CD4-positive, alpha-beta T cell (primary cell): ENCODE measurements at regions not wholly inside any gene's neighbourhood (a gene's known extent, or its start where the extent isn't known, plus 50 kb on each side); places are given as distances from the start of the nearest gene placed in this dataset.
A peak's percentile ranks its signal among the peaks of the same experiment; 100 is the strongest.

Source experiments
- ATAC-seq: fragments of 200-7000 bp; cut with Tn5 transposase; one replicate; pipeline ENCODE4 v1.10.0; 2022; ENCODE audit warnings: mild to moderate bottlenecking; ENCODE audit not compliant: poor library complexity
- CTCF ChIA-PET: fragments of 350-600 bp; sonication (Branson Sonifier 250); formaldehyde crosslinking; loops from one replicate; lab custom pipeline; 2021; ENCODE audit warnings: antibody characterized with exemption, inconsistent platforms; lab: Charles Lee
- POLR2A ChIA-PET: fragments of 350-600 bp; sonication (Branson Sonifier 250); formaldehyde crosslinking; loops from one replicate; lab custom pipeline; 2021; ENCODE audit warnings: antibody characterized with exemption, inconsistent platforms; lab: Charles Lee
- DNase-seq, 14 experiments: peaks; one replicate each; pipeline ENCODE4 v3.0.0-alpha.2; 2013 to 2020; ENCODE audit warnings: mixed read lengths in 2 of 14
- H3K27ac ChIP-seq, 2 donors: one replicate each; pipeline versions ENCODE4 v1.5.1 to v1.7.0; 2013; ENCODE audit warnings: low read length in 2 of 2, low read depth in 1 of 2, mild to moderate bottlenecking in 1 of 2
- H3K27me3 ChIP-seq, 2 experiments: 1 replicate in 1 of 2; 2 replicates in 1 of 2; pipeline versions ENCODE4 v1.6.1 to v1.7.0; 2013; ENCODE audit warnings: low read length in 2 of 2, control low read depth in 1 of 2, mild to moderate bottlenecking in 1 of 2, moderate library complexity in 1 of 2; ENCODE audit not compliant: insufficient read depth in 2 of 2, control insufficient read depth in 1 of 2
- H3K36me3 ChIP-seq: one replicate; pipeline ENCODE4 v1.6.1; 2013; ENCODE audit warnings: low read length, control low read depth; ENCODE audit not compliant: insufficient read depth
- H3K4me1 ChIP-seq: one replicate; pipeline ENCODE4 v1.6.1; 2013; ENCODE audit warnings: low read length, control low read depth; ENCODE audit not compliant: insufficient read depth
- H3K4me3 ChIP-seq: one replicate; pipeline ENCODE4 v1.5.1; 2013; ENCODE audit warnings: mild to moderate bottlenecking, low read length, moderate library complexity
- H3K9me3 ChIP-seq, 2 experiments: 1 replicate in 1 of 2; 2 replicates in 1 of 2; pipeline versions ENCODE4 v1.6.1 to v1.7.0; 2013; ENCODE audit warnings: low read length in 2 of 2, mild to moderate bottlenecking in 2 of 2, control low read depth in 1 of 2, moderate library complexity in 1 of 2; ENCODE audit not compliant: control insufficient read depth in 1 of 2, insufficient read depth in 1 of 2
- H3K27ac Mint-ChIP-seq: one replicate; pipeline ENCODE4 v1.8.0; 2020; ENCODE audit warnings: mixed read lengths
- H3K27me3 Mint-ChIP-seq: one replicate; pipeline ENCODE4 v1.8.0; 2021; ENCODE audit warnings: mixed read lengths
- H3K36me3 Mint-ChIP-seq: one replicate; pipeline ENCODE4 v1.8.0; 2021; ENCODE audit warnings: low read depth, mixed read lengths
- H3K4me1 Mint-ChIP-seq: one replicate; pipeline ENCODE4 v1.8.0; 2021; ENCODE audit warnings: low read depth, mixed read lengths
- H3K4me3 Mint-ChIP-seq: one replicate; pipeline ENCODE4 v1.8.0; 2020; ENCODE audit warnings: mild to moderate bottlenecking, mixed read lengths
- H3K9me3 Mint-ChIP-seq: one replicate; pipeline ENCODE4 v1.8.0; 2020; ENCODE audit warnings: mixed read lengths
- intact Hi-C, 2 experiments: fragments of 100-400 bp; cut with DNase I in 1 of 2; cut with micrococcal nuclease in 1 of 2; formaldehyde crosslinking; loops; one replicate each; pipeline versions ENCODE4 v1.15.1 to v1.9.0; 2023 to 2025; cut with DNase I, micrococcal nuclease
- TF ChIP-seq, protein P1 (sequence below): fragments of 200-600 bp; IDR thresholded peaks from one replicate; pipeline ENCODE4 v1.8.0; 2022; ENCODE audit warnings: antibody characterized with exemption, mild to moderate bottlenecking

DNA sequence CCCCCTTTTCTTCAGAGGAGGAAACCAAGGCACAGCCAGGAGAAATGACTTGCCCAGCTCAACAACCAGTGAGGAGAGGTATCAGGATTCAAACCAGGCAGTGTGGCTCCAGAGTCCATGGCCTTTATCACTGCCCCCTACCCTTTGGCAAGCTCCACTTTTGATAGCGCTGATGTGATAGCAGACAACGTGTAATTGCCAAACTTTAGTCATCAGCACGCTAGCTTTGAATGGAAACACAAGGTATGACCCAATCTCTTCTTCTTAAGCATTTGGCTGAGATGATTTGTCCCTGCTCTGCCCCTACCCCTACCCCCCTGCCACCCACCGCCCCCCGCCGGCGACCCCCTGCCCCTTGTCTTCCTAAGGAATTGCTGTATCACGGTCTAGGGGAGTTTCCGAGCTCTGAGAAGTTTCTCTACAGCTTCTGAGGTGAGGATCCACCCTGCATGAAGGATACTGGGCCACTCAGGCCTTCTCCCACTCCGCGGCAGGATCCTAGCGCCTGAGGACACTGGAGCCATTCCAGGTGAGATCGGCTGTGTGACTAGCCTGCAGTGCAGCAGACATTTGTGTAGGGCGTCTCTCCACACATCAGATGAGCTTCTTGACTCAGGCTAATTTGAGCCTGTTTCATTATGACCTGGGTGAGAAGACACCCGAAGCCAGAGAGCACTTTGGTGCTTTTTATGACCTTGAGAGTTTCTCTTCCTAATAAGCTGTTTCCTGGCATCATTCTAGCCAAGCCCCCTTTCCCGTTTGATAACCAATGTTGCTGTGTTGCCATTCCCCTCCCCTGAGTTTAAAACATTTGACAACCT is 75.1 kb upstream of the MAP4K4 start:
- TF ChIP-seq, protein P1, sequence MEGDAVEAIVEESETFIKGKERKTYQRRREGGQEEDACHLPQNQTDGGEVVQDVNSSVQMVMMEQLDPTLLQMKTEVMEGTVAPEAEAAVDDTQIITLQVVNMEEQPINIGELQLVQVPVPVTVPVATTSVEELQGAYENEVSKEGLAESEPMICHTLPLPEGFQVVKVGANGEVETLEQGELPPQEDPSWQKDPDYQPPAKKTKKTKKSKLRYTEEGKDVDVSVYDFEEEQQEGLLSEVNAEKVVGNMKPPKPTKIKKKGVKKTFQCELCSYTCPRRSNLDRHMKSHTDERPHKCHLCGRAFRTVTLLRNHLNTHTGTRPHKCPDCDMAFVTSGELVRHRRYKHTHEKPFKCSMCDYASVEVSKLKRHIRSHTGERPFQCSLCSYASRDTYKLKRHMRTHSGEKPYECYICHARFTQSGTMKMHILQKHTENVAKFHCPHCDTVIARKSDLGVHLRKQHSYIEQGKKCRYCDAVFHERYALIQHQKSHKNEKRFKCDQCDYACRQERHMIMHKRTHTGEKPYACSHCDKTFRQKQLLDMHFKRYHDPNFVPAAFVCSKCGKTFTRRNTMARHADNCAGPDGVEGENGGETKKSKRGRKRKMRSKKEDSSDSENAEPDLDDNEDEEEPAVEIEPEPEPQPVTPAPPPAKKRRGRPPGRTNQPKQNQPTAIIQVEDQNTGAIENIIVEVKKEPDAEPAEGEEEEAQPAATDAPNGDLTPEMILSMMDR = no peak
- Histone ChIP-seq H3K27ac (no peak overlapping the region), H3K27me3 (no peaks in the 10 kb centered on the region), H3K4me3 (no peak overlapping the region), H3K4me1 (peaks cover 21% of the 10 kb centered on the region), H3K9me3 (peaks cover 0 to under 1% of the 10 kb centered on the region in 2 experiments), H3K36me3 (no peaks in the 10 kb centered on the region)
- no peaks in the 10 kb centered on the region for H3K27me3 Mint-ChIP-seq
- ATAC-seq = no peak
- H3K36me3 Mint-ChIP-seq = no peaks in the 10 kb centered on the region
- peaks cover 42% of the 10 kb centered on the region for H3K4me1 Mint-ChIP-seq
- H3K27ac Mint-ChIP-seq = peak overlapping the region; percentile 61
- no peaks in the 10 kb centered on the region for H3K9me3 Mint-ChIP-seq
- peak overlapping the region; percentile 1 for H3K4me3 Mint-ChIP-seq
- CTCF ChIA-PET = no interaction called here
- POLR2A ChIA-PET = no interaction called here
- intact Hi-C loops = no loop called here
- peak in 1 of 14 experiments; percentile 8 for DNase-seq

DNA sequence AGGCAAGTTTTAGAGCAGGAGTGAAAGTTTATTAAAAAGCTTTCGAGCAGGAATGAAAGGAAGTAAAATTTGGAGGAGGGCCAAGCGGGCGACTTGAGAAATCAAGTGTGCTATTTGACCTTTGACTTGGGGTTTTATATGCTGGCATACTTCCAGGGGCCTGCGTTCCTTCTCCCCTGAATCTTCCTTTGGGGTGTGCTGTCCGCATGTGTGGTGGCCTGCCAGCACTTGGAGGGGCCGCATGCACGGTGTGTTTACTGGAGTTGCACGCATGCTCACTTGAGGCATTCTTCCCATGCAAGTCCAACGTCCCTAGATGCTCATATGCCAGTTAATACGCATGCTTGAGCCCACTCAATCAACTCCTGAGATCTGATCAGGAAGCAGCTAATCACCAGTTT is 78.3 kb upstream of the MAP4K4 start:
- intact Hi-C loops = no loop called here
- DNase-seq (peak in 2 of 14 experiments; percentile 16 to 33), ATAC-seq (no peak)
- TF ChIP-seq, protein P1 = no peak
- Mint-ChIP-seq H3K27me3 (no peaks in the 10 kb centered on the region), H3K36me3 (no peaks in the 10 kb centered on the region), H3K27ac (no peak overlapping the region), H3K4me3 (no peak overlapping the region), H3K9me3 (no peaks in the 10 kb centered on the region), H3K4me1 (peaks cover 42% of the 10 kb centered on the region)
- peaks cover 21% of the 10 kb centered on the region for H3K4me1 ChIP-seq
- no peaks in the 10 kb centered on the region for H3K9me3 ChIP-seq
- H3K27me3 ChIP-seq = no peaks in the 10 kb centered on the region
- POLR2A ChIA-PET = no interaction called here
- no peak overlapping the region for H3K4me3 ChIP-seq
- no peaks in the 10 kb centered on the region for H3K36me3 ChIP-seq
- H3K27ac ChIP-seq = no peak overlapping the region
- CTCF ChIA-PET = interaction anchor here (1.1 kb wide), 1 partner anchor 15 kb away, joined by 3 read pairs; no protein-coding TSS in a partner anchor

DNA sequence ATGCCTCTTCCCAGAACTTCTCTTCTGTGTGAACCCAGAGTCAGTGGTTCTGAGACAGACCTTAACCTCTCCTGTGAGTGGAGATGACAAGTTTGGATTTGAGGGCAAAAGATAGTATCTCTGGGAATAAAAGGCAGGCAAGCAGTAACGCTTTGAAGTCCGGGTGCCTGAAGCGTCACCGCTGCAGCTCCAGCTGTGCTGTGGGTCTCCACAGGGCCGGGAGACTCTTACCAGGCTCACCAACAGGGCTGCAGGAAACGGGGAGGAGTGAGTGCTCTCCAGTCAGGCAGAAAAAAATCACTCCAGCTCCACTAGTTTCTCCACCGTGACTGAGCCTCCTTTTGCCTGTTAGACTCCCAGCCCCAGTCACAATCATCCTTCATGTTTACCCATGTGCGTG is 79.7 kb upstream of the MAP4K4 start:
- Mint-ChIP-seq H3K36me3 (no peaks in the 10 kb centered on the region), H3K4me1 (peaks cover 29% of the 10 kb centered on the region)
- CTCF ChIA-PET = no interaction called here

More for the DNA sequence above, 79.7 kb upstream of the MAP4K4 start:
- DNase-seq = no peak
- no peaks in the 10 kb centered on the region for H3K27me3 ChIP-seq
- H3K4me1 ChIP-seq = peaks cover 14% of the 10 kb centered on the region
- no peaks in the 10 kb centered on the region for H3K36me3 ChIP-seq
- H3K9me3 ChIP-seq = no peaks in the 10 kb centered on the region
- no peak overlapping the region for H3K27ac Mint-ChIP-seq
- H3K4me3 Mint-ChIP-seq = no peak overlapping the region
- H3K27ac ChIP-seq = no peak overlapping the region
- no peak for ATAC-seq
- no peaks in the 10 kb centered on the region for H3K27me3 Mint-ChIP-seq
- TF ChIP-seq, protein P1 = no peak
- no peaks in the 10 kb centered on the region for H3K9me3 Mint-ChIP-seq
- POLR2A ChIA-PET = interaction anchor here (0.8 kb wide), 1 partner anchor 11 kb away, joined by 5 read pairs; no protein-coding TSS in a partner anchor
- H3K4me3 ChIP-seq = no peak overlapping the region
- intact Hi-C loops = no loop called here
